Body of pancreas (tissue), 4 donors: ENCODE measurements at regions not wholly inside any gene's neighbourhood (a gene's known extent, or its start where the extent isn't known, plus 50 kb on each side); places are given as distances from the start of the nearest gene placed in this dataset.

Experiments
- ATAC-seq: fragments of 150-250 bp; one replicate; pipeline ENCODE4 v1.9.1; 2016
- DNase-seq, 4 donors: peaks; one replicate each; pipeline ENCODE4 v3.0.0-alpha.2; 2019
- H3K27ac ChIP-seq, 4 donors: fragments of 200-600 bp; sonication (generic); 1 replicate in 3 of 4; 2 replicates in 1 of 4; pipeline versions ENCODE4 v1.5.1 to v1.6.1; 2016 to 2019; ENCODE audit warnings: mild to moderate bottlenecking in 1 of 4, mixed read lengths in 1 of 4, moderate library complexity in 1 of 4
- H3K27me3 ChIP-seq, 2 donors: fragments of 200-600 bp; sonication (generic); one replicate each; pipeline ENCODE4 v1.6.0; 2016; ENCODE audit warnings: mild to moderate bottlenecking in 1 of 2
- H3K36me3 ChIP-seq, 2 donors: fragments of 200-600 bp; sonication (generic); replicated peaks in 1 of 2; 2 replicates each; pipeline ENCODE4 v1.5.1; 2016; ENCODE audit warnings: low read depth in 2 of 2; ENCODE audit not compliant: insufficient read depth in 1 of 2
- H3K4me1 ChIP-seq: fragments of 200-600 bp; sonication (generic); one replicate; pipeline ENCODE4 v1.6.0; 2016
- H3K4me3 ChIP-seq, 2 donors: fragments of 200-600 bp; sonication (generic); 1 replicate in 1 of 2; 2 replicates in 1 of 2; pipeline ENCODE4 v1.5.1; 2016 to 2019
- H3K9me3 ChIP-seq, 3 donors: fragments of 200-600 bp; sonication (generic); 1 replicate in 2 of 3; 2 replicates in 1 of 3; pipeline ENCODE4 v1.5.1; 2016
- CTCF ChIP-seq, 7 experiments: fragments of 450-650 bp in 4 of 7; fragments of 200-600 bp in 3 of 7; sonication (generic) in 3 of 7; IDR thresholded peaks; one replicate each; pipeline ENCODE4 v1.5.1; 2016 to 2019; ENCODE audit warnings: antibody characterized with exemption in 7 of 7
- POLR2A ChIP-seq, 3 donors: fragments of 450-650 bp; IDR thresholded peaks; one replicate each; pipeline ENCODE4 v1.6.1; 2016; ENCODE audit warnings: antibody characterized with exemption in 3 of 3, mild to moderate bottlenecking in 2 of 3
- WGBS, 2 donors: methylation state at CpG; one replicate each; pipeline ENCODE4 v1.1.5; 2017; 5-methylcytosine and 5-hydroxymethylcytosine counted together
- intact Hi-C: fragments of 100-400 bp; cut with DNase I; formaldehyde crosslinking; loops from one replicate; pipeline ENCODE4 v1.15.1; 2023

- Histone ChIP-seq H3K36me3 (no peaks in the 10 kb centered on the region), H3K27me3 (no peaks in the 10 kb centered on the region), H3K9me3 (no peaks in the 10 kb centered on the region), H3K4me1 (peaks cover 8% of the 10 kb centered on the region), H3K27ac (no peak overlapping the region), H3K4me3 (no peak overlapping the region)
- 66 to 75% methylated on average over 13 of the region's 13 CpGs for WGBS, 2 donors
- DNase-seq (no peak), ATAC-seq (no peak)
- intact Hi-C loops = no loop called here
- TF ChIP-seq POLR2A (IDR thresholded peaks at IDR 0.05) = no peak
- TF ChIP-seq CTCF (IDR thresholded peaks at IDR 0.05) = no peak
Measured at GRCh38 chr3:159856590-159857104, 132.0 kb upstream of the IL12A start.

GRCh38 chr3:159857840-159858239 is 130.8 kb upstream of the IL12A start:
- no peak for ATAC-seq
- 58 to 68% methylated on average over 2 of the region's 2 CpGs for WGBS, 2 donors
- no peaks in the 10 kb centered on the region for H3K36me3 ChIP-seq
- no peak for DNase-seq
- H3K27ac ChIP-seq = no peak overlapping the region
- no peak overlapping the region for H3K4me3 ChIP-seq
- H3K4me1 ChIP-seq = peaks cover 3% of the 10 kb centered on the region
- TF ChIP-seq CTCF (IDR thresholded peaks at IDR 0.05) (no peak), POLR2A (IDR thresholded peaks at IDR 0.05) (no peak)
- H3K27me3 ChIP-seq = no peaks in the 10 kb centered on the region
- intact Hi-C loops = no loop called here
- no peaks in the 10 kb centered on the region for H3K9me3 ChIP-seq

- Histone ChIP-seq H3K36me3 (no peaks in the 10 kb centered on the region), H3K4me1 (no peaks in the 10 kb centered on the region), H3K27ac (no peak overlapping the region), H3K4me3 (no peak overlapping the region), H3K9me3 (no peaks in the 10 kb centered on the region), H3K27me3 (no peaks in the 10 kb centered on the region)
- no peak for DNase-seq
- no peak for ATAC-seq
- WGBS, 2 donors = 57 to 70% methylated on average over 5 of the region's 5 CpGs
- TF ChIP-seq CTCF (IDR thresholded peaks at IDR 0.05) = no peak
- no peak for TF ChIP-seq POLR2A (IDR thresholded peaks at IDR 0.05)
- intact Hi-C loops = no loop called here
Measured at GRCh38 chr3:159858650-159859049, 130.0 kb upstream of the IL12A start.

GRCh38 chr3:159859424-159859823 is 129.2 kb upstream of the IL12A start:
- H3K9me3 ChIP-seq = no peaks in the 10 kb centered on the region
- H3K36me3 ChIP-seq = no peaks in the 10 kb centered on the region
- intact Hi-C loops = no loop called here
- H3K27ac ChIP-seq = no peak overlapping the region
- ATAC-seq (no peak), DNase-seq (no peak)
- H3K4me1 ChIP-seq = no peaks in the 10 kb centered on the region
- TF ChIP-seq CTCF (IDR thresholded peaks at IDR 0.05) = no peak
- TF ChIP-seq POLR2A (IDR thresholded peaks at IDR 0.05) = no peak
- H3K4me3 ChIP-seq = no peak overlapping the region
- WGBS, 2 donors = 73 to 89% methylated on average over 3 of the region's 3 CpGs
- H3K27me3 ChIP-seq = no peaks in the 10 kb centered on the region

GRCh38 chr3:159859836-159860235 is 128.8 kb upstream of the IL12A start:
- H3K27me3 ChIP-seq = no peaks in the 10 kb centered on the region
- no peaks in the 10 kb centered on the region for H3K9me3 ChIP-seq
- H3K36me3 ChIP-seq = no peaks in the 10 kb centered on the region
- ATAC-seq (no peak), DNase-seq (no peak)
- TF ChIP-seq CTCF (IDR thresholded peaks at IDR 0.05) (no peak), POLR2A (IDR thresholded peaks at IDR 0.05) (no peak)
- no peak overlapping the region for H3K4me3 ChIP-seq
- no peak overlapping the region for H3K27ac ChIP-seq
- WGBS, 2 donors = 61 to 73% methylated on average over 3 of the region's 3 CpGs
- intact Hi-C loops = no loop called here
- H3K4me1 ChIP-seq = no peaks in the 10 kb centered on the region
